SK-N-SH treated with all-trans-retinoic acid at 6 μM for 48 hours (cell line): ENCODE measurements at regions not wholly inside any gene's neighbourhood (a gene's known extent, or its start where the extent isn't known, plus 50 kb on each side); places are given as distances from the start of the nearest gene placed in this dataset.
A peak's percentile ranks its signal among the peaks of the same experiment; 100 is the strongest.

Experiments used
- ATAC-seq: fragments of 200-7000 bp; cut with Tn5 transposase; 3 replicates; pipeline ENCODE4 v1.9.1; 2020; ENCODE audit warnings: mild to moderate bottlenecking, moderate library complexity
- ARNTL ChIP-seq: fragments of 450-650 bp; formaldehyde crosslinking; IDR thresholded peaks from 2 replicates; pipeline ENCODE4 v1.5.0; 2020; ENCODE audit warnings: low read depth, mild to moderate bottlenecking, moderate library complexity, borderline replicate concordance
- BACH2 ChIP-seq: fragments of 250-450 bp; sonication (Bioruptor Pico); IDR thresholded peaks from 2 replicates; pipeline ENCODE4 v1.9.0; 2021; ENCODE audit warnings: mild to moderate bottlenecking, borderline replicate concordance
- CREB5 ChIP-seq: fragments of 250-450 bp; sonication (Bioruptor Pico); IDR thresholded peaks from 2 replicates; pipeline ENCODE4 v1.5.1; 2020; ENCODE audit warnings: low read depth, mild to moderate bottlenecking, moderate library complexity
- CSDC2 ChIP-seq: fragments of 250-450 bp; sonication (Bioruptor Pico); IDR thresholded peaks from 2 replicates; pipeline ENCODE4 v1.5.0; 2020; ENCODE audit warnings: mild to moderate bottlenecking, moderate library complexity
- CSRNP3 ChIP-seq: fragments of 250-450 bp; sonication (Bioruptor Pico); IDR thresholded peaks from 2 replicates; pipeline ENCODE4 v1.5.1; 2021; ENCODE audit warnings: mild to moderate bottlenecking, moderate library complexity
- ESRRG ChIP-seq: fragments of 250-450 bp; sonication (Bioruptor Pico); IDR thresholded peaks from 2 replicates; pipeline ENCODE4 v1.6.1; 2021; ENCODE audit warnings: mild to moderate bottlenecking
- ISL1 ChIP-seq: fragments of 250-450 bp; sonication (Bioruptor Pico); IDR thresholded peaks from 2 replicates; pipeline ENCODE4 v2.1.2; 2022; ENCODE audit warnings: mild to moderate bottlenecking, moderate library complexity
- OSR1 ChIP-seq: fragments of 250-450 bp; sonication (Bioruptor Pico); IDR thresholded peaks from 2 replicates; pipeline ENCODE4 v1.8.0; 2022; ENCODE audit warnings: moderate library complexity, mild to moderate bottlenecking, inconsistent platforms
- PATZ1 ChIP-seq: fragments of 250-450 bp; sonication (Bioruptor Pico); IDR thresholded peaks from 2 replicates; pipeline ENCODE4 v1.8.0; 2020; ENCODE audit warnings: mild to moderate bottlenecking, moderate library complexity, borderline replicate concordance
- POU6F1 ChIP-seq: fragments of 250-450 bp; sonication (Bioruptor Pico); IDR thresholded peaks from 2 replicates; pipeline ENCODE4 v1.8.0; 2021; ENCODE audit warnings: low read depth, mild to moderate bottlenecking, moderate library complexity, borderline replicate concordance
- PPARA ChIP-seq: fragments of 250-450 bp; sonication (Bioruptor Pico); IDR thresholded peaks from 2 replicates; pipeline ENCODE4 v1.5.0; 2020; ENCODE audit warnings: mild to moderate bottlenecking, borderline replicate concordance
- RARB ChIP-seq: fragments of 250-450 bp; sonication (Bioruptor Pico); IDR thresholded peaks from 2 replicates; pipeline ENCODE4 v1.8.0; 2021; ENCODE audit warnings: mild to moderate bottlenecking, moderate library complexity
- SNAI2 ChIP-seq: fragments of 250-450 bp; sonication (Bioruptor Pico); IDR thresholded peaks from 2 replicates; pipeline ENCODE4 v1.5.0; 2020; ENCODE audit warnings: mild to moderate bottlenecking, moderate library complexity
- TOX ChIP-seq: fragments of 250-450 bp; sonication (Bioruptor Pico); IDR thresholded peaks from 2 replicates; pipeline ENCODE4 v1.8.0; 2021; ENCODE audit warnings: mild to moderate bottlenecking, moderate library complexity, borderline replicate concordance
- TSHZ2 ChIP-seq: fragments of 250-450 bp; sonication (Bioruptor Pico); IDR thresholded peaks from 2 replicates; pipeline ENCODE4 v1.5.0; 2020; ENCODE audit warnings: mild to moderate bottlenecking, moderate library complexity
- ZC3H10 ChIP-seq: fragments of 250-450 bp; sonication (Bioruptor Pico); IDR thresholded peaks from 2 replicates; pipeline ENCODE4 v1.5.1; 2021; ENCODE audit warnings: mild to moderate bottlenecking, moderate library complexity
- ZFP3 ChIP-seq: fragments of 250-450 bp; sonication (Bioruptor Pico); IDR thresholded peaks from 2 replicates; pipeline ENCODE4 v1.5.0; 2020; ENCODE audit warnings: mild to moderate bottlenecking, moderate library complexity
- ZFP30 ChIP-seq: fragments of 450-650 bp; formaldehyde crosslinking; IDR thresholded peaks from 2 replicates; pipeline ENCODE4 v1.5.0; 2022; ENCODE audit warnings: mild to moderate bottlenecking, moderate library complexity
- ZNF565 ChIP-seq: fragments of 450-650 bp; formaldehyde crosslinking; conservative IDR thresholded peaks from 2 replicates; pipeline ENCODE4 v1.5.0; 2020; ENCODE audit warnings: low read depth, mild to moderate bottlenecking, moderate library complexity
- ZNF70 ChIP-seq: fragments of 450-650 bp; formaldehyde crosslinking; IDR thresholded peaks from 2 replicates; pipeline ENCODE4 v1.5.0; 2020; ENCODE audit warnings: mild to moderate bottlenecking, moderate library complexity
- ZNF8 ChIP-seq: fragments of 450-650 bp; formaldehyde crosslinking; IDR thresholded peaks from 2 replicates; pipeline ENCODE4 v1.5.0; 2020; ENCODE audit warnings: mild to moderate bottlenecking, moderate library complexity

GRCh38 chr4:170229006-170229405 lies 139.2 kb upstream of the AADAT start:
- no peak for TF ChIP-seq ARNTL
- no peak for TF ChIP-seq OSR1
- no peak for TF ChIP-seq ZFP30 (CRISPR knock-in tag)
- no peak for TF ChIP-seq CSRNP3 (CRISPR knock-in tag)
- no peak for TF ChIP-seq BACH2
- no peak for TF ChIP-seq TSHZ2
- no peak for TF ChIP-seq POU6F1
- no peak for TF ChIP-seq CREB5 (CRISPR knock-in tag)
- TF ChIP-seq ESRRG (CRISPR knock-in tag), result no peak
- no peak for TF ChIP-seq ZNF565 (CRISPR knock-in tag)
- no peak for TF ChIP-seq SNAI2
- TF ChIP-seq TOX (CRISPR knock-in tag), result no peak
- TF ChIP-seq CSDC2 (CRISPR knock-in tag), result no peak
- no peak for ATAC-seq

- no peak for TF ChIP-seq ZC3H10
- TF ChIP-seq OSR1, result no peak
- no peak for TF ChIP-seq ARNTL
- TF ChIP-seq ZNF8, result no peak
- TF ChIP-seq ZNF70 (CRISPR knock-in tag), result no peak
- no peak for TF ChIP-seq SNAI2
- no peak for TF ChIP-seq ZNF565 (CRISPR knock-in tag)
- TF ChIP-seq RARB (CRISPR knock-in tag), result no peak
- no peak for TF ChIP-seq BACH2
- TF ChIP-seq ZFP3 (CRISPR knock-in tag), result no peak
- TF ChIP-seq ISL1 (CRISPR knock-in tag), result no peak
- no peak for TF ChIP-seq TOX (CRISPR knock-in tag)
- TF ChIP-seq POU6F1, result no peak
- no peak for TF ChIP-seq PPARA (CRISPR knock-in tag)
- no peak for TF ChIP-seq CSRNP3 (CRISPR knock-in tag)
- no peak for TF ChIP-seq ZFP30 (CRISPR knock-in tag)
- no peak for TF ChIP-seq PATZ1 (CRISPR knock-in tag)
- TF ChIP-seq CREB5 (CRISPR knock-in tag), result no peak
- ATAC-seq, result peak; percentile 38; the same call in 1 of the 3 replicates
These were observed 138.2 kb upstream of the AADAT start for GRCh38 chr4:170227928-170228327.
